Choroid plexus epithelial cell (primary cell): ENCODE measurements at regions not wholly inside any gene's neighbourhood (a gene's known extent, or its start where the extent isn't known, plus 50 kb on each side); places are given as distances from the start of the nearest gene placed in this dataset.

Experiments used
- DNase-seq: peaks from one replicate; pipeline ENCODE4 v3.0.0-alpha.2; 2010; ENCODE audit warnings: low read depth
- H3K4me3 ChIP-seq: 2 replicates; pipeline ENCODE4 v1.5.1; 2011; ENCODE audit warnings: low read depth, mild to moderate bottlenecking, control low read depth, low read length, moderate library complexity
- TF ChIP-seq, protein P1 (sequence below): conservative IDR thresholded peaks from 2 replicates; pipeline ENCODE4 v1.5.1; 2011; ENCODE audit warnings: low read depth, mild to moderate bottlenecking, control low read depth, inconsistent platforms, low read length, moderate library complexity

DNA sequence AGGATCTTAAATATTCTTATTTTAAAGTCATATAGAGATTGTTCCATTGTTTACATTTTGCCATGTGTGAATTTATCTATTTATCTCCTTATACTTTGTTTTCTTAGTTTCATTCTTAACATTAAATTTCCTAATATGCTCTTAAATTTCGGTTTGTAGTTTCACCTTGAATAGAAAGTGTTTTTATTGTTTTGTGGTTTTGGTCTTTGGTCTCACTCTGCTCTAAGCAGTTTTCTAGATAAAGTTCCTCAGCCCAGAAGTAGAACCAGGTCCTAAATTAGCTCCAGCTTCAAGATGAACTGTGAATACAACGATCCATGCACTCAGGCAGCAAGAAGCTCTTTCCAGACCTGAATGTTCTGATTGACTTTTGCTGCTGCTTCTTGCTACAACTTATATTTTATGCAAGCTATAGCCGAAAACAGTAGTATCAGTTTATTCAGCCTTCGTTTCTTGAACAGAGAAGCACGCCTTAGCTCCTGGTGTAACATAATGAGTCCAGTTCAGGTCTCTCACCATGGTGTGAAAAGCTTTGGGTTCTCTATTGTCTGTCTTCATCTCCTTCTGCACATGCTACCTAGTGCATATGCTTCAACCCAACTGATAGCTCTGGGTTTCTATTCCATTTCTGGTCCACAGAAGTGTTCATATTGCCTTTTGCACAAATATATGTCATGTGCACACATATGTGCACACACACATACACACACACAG lies 95.3 kb downstream of the SEM1 start:
- no peak overlapping the region for H3K4me3 ChIP-seq
- DNase-seq: no peak
- TF ChIP-seq, protein P1, sequence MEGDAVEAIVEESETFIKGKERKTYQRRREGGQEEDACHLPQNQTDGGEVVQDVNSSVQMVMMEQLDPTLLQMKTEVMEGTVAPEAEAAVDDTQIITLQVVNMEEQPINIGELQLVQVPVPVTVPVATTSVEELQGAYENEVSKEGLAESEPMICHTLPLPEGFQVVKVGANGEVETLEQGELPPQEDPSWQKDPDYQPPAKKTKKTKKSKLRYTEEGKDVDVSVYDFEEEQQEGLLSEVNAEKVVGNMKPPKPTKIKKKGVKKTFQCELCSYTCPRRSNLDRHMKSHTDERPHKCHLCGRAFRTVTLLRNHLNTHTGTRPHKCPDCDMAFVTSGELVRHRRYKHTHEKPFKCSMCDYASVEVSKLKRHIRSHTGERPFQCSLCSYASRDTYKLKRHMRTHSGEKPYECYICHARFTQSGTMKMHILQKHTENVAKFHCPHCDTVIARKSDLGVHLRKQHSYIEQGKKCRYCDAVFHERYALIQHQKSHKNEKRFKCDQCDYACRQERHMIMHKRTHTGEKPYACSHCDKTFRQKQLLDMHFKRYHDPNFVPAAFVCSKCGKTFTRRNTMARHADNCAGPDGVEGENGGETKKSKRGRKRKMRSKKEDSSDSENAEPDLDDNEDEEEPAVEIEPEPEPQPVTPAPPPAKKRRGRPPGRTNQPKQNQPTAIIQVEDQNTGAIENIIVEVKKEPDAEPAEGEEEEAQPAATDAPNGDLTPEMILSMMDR: no peak

DNA sequence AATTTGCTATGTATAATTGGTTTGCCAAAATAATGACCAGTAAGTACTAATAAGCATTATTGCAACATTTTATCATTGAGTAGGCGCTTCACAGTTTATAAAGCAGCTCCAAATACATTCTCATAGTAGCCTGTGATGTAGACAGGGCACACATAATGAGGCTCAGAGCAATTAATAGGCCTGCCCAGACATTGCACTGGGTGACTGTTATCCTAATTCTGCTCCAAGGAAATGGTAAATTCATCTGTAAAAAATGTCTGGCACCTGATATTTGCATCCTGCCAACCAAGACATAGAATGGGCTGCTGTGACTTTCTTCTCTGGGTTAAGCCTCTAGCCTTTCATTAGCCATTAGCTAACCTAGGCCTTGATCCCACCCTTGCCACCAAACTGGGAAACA lies 97.6 kb downstream of the SEM1 start:
- H3K4me3 ChIP-seq: no peak overlapping the region
- TF ChIP-seq, protein P1: no peak
- DNase-seq: no peak

DNA sequence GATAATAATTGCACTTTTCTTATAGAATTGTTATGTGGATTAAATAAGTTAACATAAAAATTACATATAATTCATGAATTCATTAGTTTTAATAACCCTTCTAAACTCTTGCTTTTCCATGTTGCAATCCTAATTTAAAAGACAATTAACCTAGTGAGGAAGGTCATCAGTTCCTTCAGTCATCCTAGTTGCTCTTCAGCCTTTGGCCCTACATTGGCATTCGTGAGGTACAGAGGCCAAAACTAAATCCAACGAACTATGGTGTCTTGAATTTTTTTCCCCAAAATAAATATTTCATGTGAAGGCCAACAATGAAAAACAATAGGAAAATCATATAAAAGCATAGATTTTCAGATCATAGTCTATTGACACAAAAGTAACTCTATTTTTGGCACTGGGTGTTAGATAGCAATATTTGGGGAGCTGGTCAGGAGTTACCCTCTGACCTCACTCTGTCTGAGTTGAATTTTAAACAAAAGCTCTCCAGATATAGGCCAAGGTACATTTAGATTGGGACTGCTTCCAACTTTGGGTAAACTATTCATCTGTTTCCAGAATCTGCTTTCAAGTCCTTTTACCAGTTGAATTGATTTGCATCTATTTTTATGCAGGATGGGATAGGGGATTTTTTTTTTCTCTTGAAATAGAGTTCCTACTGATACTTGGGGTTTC lies 104.5 kb downstream of the SEM1 start:
- H3K4me3 ChIP-seq: no peak overlapping the region
- TF ChIP-seq, protein P1: no peak
- DNase-seq: no peak

DNA sequence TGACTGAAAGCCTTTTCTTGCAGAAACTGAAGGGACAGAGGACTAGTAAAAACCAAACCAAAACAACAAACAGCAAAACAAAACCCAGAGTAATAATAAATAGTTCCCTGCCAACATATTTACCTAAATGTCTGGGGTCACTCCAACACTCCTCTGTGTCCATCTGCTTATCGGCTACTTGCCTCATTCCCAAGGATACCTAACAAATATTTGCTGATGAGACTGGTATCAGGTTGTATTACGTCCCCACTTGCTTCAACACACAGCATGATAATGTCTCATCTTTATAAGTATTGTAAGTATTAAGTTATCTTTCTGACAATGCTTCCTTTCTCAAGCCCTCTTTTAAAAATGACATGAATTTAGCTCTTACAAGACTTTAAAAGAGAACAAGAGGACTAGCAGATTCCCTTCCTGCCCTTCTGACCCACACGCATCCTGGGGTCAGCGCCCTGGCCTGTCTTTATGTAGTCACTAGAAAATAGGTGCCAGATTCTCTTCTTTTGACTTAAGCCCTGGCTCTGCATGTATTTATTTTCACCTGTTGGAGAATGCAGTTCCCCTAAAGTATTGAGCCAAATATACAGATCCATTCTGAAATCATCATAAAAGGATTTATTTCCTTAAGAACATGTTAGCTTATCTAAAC lies 110.2 kb downstream of the SEM1 start:
- no peak for DNase-seq
- TF ChIP-seq, protein P1: no peak
- H3K4me3 ChIP-seq: no peak overlapping the region

DNA sequence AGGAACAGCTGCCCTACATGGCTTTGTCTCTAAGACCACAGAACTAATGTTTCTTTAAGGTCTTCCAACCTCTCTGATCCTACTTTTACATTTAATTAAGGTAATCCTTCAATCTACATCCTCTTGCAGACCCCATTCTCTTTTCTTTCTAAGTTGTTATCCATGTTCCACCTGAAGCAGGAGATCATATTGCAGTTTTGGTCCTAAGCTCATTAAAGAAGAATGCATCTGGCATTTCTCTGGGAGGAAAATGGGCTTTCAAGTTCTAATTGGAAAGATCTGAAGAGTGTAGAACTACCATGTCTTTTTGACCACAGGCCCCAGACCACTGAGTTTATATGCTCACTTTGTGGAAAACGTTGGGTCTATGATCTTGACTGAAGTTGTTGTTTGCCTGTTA lies 111.2 kb downstream of the SEM1 start:
- TF ChIP-seq, protein P1: no peak
- no peak for DNase-seq
- H3K4me3 ChIP-seq: no peak overlapping the region

DNA sequence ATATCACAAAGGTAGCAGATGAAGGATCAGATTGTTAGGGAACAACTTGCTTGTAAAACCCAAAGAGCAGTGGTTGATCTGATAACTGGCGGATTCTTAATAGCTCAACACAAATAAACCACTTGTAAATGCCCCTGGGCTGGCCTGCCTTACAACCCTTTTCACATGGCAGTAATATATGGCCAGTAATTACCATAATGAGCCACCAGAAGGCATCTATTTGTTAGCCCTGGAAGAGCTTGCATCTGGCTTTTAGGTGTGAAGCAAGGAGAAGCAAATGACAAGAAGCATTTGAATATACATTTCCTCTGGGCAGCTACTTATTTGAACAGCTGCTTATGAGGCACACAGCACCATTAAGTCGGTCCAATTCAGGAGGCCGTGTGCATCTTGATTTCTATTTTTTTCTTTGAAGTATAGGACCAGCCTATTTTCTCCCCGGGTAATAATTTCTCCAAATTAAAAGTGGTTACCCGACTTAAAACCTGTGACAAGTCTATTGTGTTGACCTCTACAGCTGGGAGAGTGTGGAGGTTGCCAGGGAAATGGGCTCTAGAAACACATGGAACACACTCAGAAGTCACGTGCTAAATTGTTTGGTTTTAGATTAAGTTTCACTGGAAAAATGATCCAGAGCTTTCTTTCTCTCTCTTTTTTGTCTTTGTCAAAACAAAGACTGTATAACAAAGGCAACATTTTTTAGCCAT lies 113.4 kb downstream of the SEM1 start:
- TF ChIP-seq, protein P1: peak; percentile 9
- DNase-seq: peak; percentile 11
- no peak overlapping the region for H3K4me3 ChIP-seq
